Neuronal stem cell (in vitro differentiated cells): ENCODE measurements at regions not wholly inside any gene's neighbourhood (a gene's known extent, or its start where the extent isn't known, plus 50 kb on each side); places are given as distances from the start of the nearest gene placed in this dataset.
A peak's percentile ranks its signal among the peaks of the same experiment; 100 is the strongest.

ENCODE experiments used
- DNase-seq: peaks from one replicate; pipeline ENCODE4 v3.0.0-alpha.2; 2013; ENCODE audit warnings: low spot score
- H2AFZ ChIP-seq: one replicate; pipeline ENCODE4 v1.6.1; 2013; ENCODE audit warnings: mild to moderate bottlenecking, low read length, inconsistent platforms
- H2AK5ac ChIP-seq: 2 replicates; pipeline ENCODE4 v1.6.1; 2013; ENCODE audit warnings: low read depth, mild to moderate bottlenecking, inconsistent platforms, low read length, moderate library complexity, mixed read lengths
- H2BK120ac ChIP-seq: 2 replicates; pipeline ENCODE4 v1.6.1; 2013; ENCODE audit warnings: low read depth, mild to moderate bottlenecking, inconsistent platforms, low read length, moderate library complexity, mixed read lengths
- H2BK12ac ChIP-seq: one replicate; pipeline ENCODE4 v1.6.1; 2013; ENCODE audit warnings: low read length, inconsistent platforms
- H2BK15ac ChIP-seq: 2 replicates; pipeline ENCODE4 v1.6.1; 2013; ENCODE audit warnings: mild to moderate bottlenecking, low read length, inconsistent platforms, mixed read lengths
- H2BK5ac ChIP-seq: one replicate; pipeline ENCODE4 v1.6.1; 2013; ENCODE audit warnings: inconsistent platforms, mild to moderate bottlenecking, low read length, moderate library complexity
- H3K14ac ChIP-seq: one replicate; pipeline ENCODE4 v1.6.1; 2013; ENCODE audit warnings: low read length, inconsistent platforms
- H3K18ac ChIP-seq: 2 replicates; pipeline ENCODE4 v1.6.1; 2013; ENCODE audit warnings: low read length, inconsistent platforms
- H3K23ac ChIP-seq: 2 replicates; pipeline ENCODE4 v1.6.1; 2013; ENCODE audit warnings: low read depth, mild to moderate bottlenecking, mixed read lengths, low read length, inconsistent platforms; ENCODE audit not compliant: poor library complexity
- H3K27ac ChIP-seq: replicated peaks from 3 replicates; pipeline ENCODE4 v1.5.1; 2013; ENCODE audit warnings: low read length, inconsistent platforms
- H3K27me3 ChIP-seq, 3 experiments: 2 replicates each; pipeline ENCODE4 v1.6.1; 2013; ENCODE audit warnings: low read length in 3 of 3, mild to moderate bottlenecking in 2 of 3, inconsistent platforms in 1 of 3, low read depth in 1 of 3, mixed read lengths in 1 of 3, moderate library complexity in 1 of 3; ENCODE audit not compliant: control insufficient read depth in 3 of 3, insufficient read depth in 3 of 3
- H3K36me3 ChIP-seq, 2 donors: replicated peaks in 1 of 2; 2 replicates each; pipeline ENCODE4 v1.6.1; 2013; ENCODE audit warnings: low read length in 2 of 2; ENCODE audit not compliant: control insufficient read depth in 2 of 2, insufficient read depth in 2 of 2
- H3K4ac ChIP-seq: 2 replicates; pipeline ENCODE4 v1.6.1; 2013; ENCODE audit warnings: inconsistent platforms, mild to moderate bottlenecking, low read length, moderate library complexity
- H3K4me1 ChIP-seq, 2 donors: 1 replicate in 1 of 2; 2 replicates in 1 of 2; pipeline ENCODE4 v1.6.1; 2013; ENCODE audit warnings: low read length in 2 of 2, low read depth in 1 of 2; ENCODE audit not compliant: control insufficient read depth in 2 of 2, insufficient read depth in 1 of 2
- H3K4me2 ChIP-seq: one replicate; pipeline ENCODE4 v1.6.1; 2013; ENCODE audit warnings: mild to moderate bottlenecking, low read length, inconsistent platforms; ENCODE audit not compliant: insufficient read depth, poor library complexity, severe bottlenecking
- H3K4me3 ChIP-seq, 2 donors: 2 replicates each; pipeline ENCODE4 v1.5.1; 2013; ENCODE audit warnings: low read length in 2 of 2, mild to moderate bottlenecking in 2 of 2, inconsistent platforms in 1 of 2, moderate library complexity in 1 of 2
- H3K79me1 ChIP-seq: one replicate; pipeline ENCODE4 v1.6.1; 2013; ENCODE audit warnings: low read depth, mild to moderate bottlenecking, inconsistent platforms, low read length, moderate library complexity
- H3K9ac ChIP-seq: one replicate; pipeline ENCODE4 v1.6.1; 2013; ENCODE audit warnings: mild to moderate bottlenecking, low read depth, low read length, inconsistent platforms; ENCODE audit not compliant: poor library complexity
- H3K9me3 ChIP-seq, 2 donors: replicated peaks in 1 of 2; 2 replicates each; pipeline versions ENCODE3 to v1.6.1; 2013; ENCODE audit warnings: low read length in 2 of 2, mild to moderate bottlenecking in 2 of 2, inconsistent platforms in 1 of 2, low read depth in 1 of 2, mixed read lengths in 1 of 2, moderate library complexity in 1 of 2; ENCODE audit not compliant: control insufficient read depth in 2 of 2, insufficient read depth in 1 of 2
- H4K8ac ChIP-seq: one replicate; pipeline ENCODE4 v1.6.1; 2013; ENCODE audit warnings: low read depth, mild to moderate bottlenecking, inconsistent platforms, low read length, moderate library complexity
- H4K91ac ChIP-seq: one replicate; pipeline ENCODE4 v1.6.1; 2013; ENCODE audit warnings: low read length, low read depth, mild to moderate bottlenecking, inconsistent platforms; ENCODE audit not compliant: poor library complexity
- WGBS, 2 donors: extraction: QIAGEN DNeasy Blood & Tissue Kit; methylation state at CpG; one replicate each; pipeline ENCODE4 v1.1.7; 2013; ENCODE audit warnings: missing lambda C conversion rate in 2 of 2, mixed read lengths in 1 of 2; ENCODE audit not compliant: insufficient read length in 2 of 2, insufficient replicate concordance in 1 of 2; ENCODE audit errors: extremely low coverage in 2 of 2; 5-methylcytosine and 5-hydroxymethylcytosine counted together

DNA sequence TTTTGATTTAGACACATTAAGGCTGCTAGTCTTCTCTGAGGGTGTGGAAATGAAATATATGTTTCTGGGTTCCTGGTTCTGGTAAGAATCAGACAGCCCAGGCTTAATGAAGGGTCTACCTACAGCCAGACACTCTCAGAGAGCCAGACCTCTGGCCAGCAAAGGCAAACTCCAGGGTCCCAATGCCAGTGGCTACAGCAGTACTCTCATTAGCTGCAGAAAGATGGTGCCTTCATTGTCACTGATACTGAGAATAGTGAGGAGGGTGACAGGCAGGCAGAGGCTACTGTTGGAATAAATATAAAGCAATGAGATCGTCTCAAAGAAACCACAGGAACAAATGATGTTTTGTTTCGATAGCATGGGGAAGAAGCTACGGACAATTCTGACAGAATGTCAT lies 437.6 kb downstream of the GPM6A start:
- no peak overlapping the region for H3K23ac ChIP-seq
- H3K14ac ChIP-seq: no peak overlapping the region
- DNase-seq: no peak
- H2BK12ac ChIP-seq: no peak overlapping the region
- H3K79me1 ChIP-seq: no peaks in the 10 kb centered on the region
- whole genome bisulfite sequencing, 2 donors: no CpG with 5 or more reads among the region's 3 CpGs
- peak overlapping the region; percentile 74 for H3K18ac ChIP-seq
- H3K9me3 ChIP-seq: peaks cover 0 to 3% of the 10 kb centered on the region in 2 donors
- H3K4ac ChIP-seq: no peak overlapping the region
- no peak overlapping the region for H3K4me3 ChIP-seq
- no peak overlapping the region for H2BK5ac ChIP-seq
- H2AFZ ChIP-seq: peak overlapping the region; percentile 46
- H2AK5ac ChIP-seq: no peak overlapping the region
- no peak overlapping the region for H4K8ac ChIP-seq
- H3K4me1 ChIP-seq: peaks cover 0 to 5% of the 10 kb centered on the region in 2 donors
- H3K27me3 ChIP-seq: no peaks in the 10 kb centered on the region
- H4K91ac ChIP-seq: no peak overlapping the region
- H3K27ac ChIP-seq: no peak overlapping the region
- no peaks in the 10 kb centered on the region for H3K36me3 ChIP-seq
- H2BK15ac ChIP-seq: no peak overlapping the region
- H3K4me2 ChIP-seq: no peak overlapping the region
- no peak overlapping the region for H3K9ac ChIP-seq
- no peak overlapping the region for H2BK120ac ChIP-seq

DNA sequence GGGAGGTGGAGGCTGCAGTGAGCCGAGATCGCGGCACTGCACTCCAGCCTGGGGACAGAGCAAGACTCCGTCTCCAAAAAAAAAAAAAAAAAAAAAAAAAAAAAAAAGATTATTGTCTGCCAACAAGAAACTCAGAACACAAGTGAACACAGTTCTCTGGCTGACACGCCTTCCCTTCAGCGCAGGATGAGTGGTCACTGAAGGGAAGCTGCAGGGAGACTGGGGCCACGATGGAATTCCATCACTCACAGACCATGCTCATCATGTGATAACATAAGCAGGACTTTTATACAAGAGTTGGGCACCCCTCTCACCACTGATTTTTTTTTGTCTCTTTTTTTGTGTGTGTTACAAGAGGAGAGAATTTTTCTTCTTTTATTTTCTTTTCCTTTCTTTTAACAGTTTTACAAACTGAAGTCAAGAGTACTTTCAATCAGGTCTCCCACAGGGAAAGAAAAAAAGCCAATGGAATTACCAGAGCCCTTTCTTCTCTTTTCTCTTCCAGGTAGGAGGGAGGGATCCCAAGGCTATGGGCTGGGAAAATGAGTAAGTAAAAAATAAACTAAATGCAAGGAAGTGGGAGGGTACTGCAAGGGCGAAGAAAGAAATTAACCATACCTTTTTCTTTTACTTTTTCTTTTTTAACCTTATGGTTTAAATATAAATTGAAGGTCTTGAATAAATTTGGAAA lies 435.6 kb downstream of the GPM6A start:
- H4K91ac ChIP-seq: no peak overlapping the region
- no peak overlapping the region for H2BK5ac ChIP-seq
- H3K18ac ChIP-seq: no peak overlapping the region
- H3K9ac ChIP-seq: no peak overlapping the region
- H3K79me1 ChIP-seq: no peaks in the 10 kb centered on the region
- no peak overlapping the region for H2BK120ac ChIP-seq
- H2BK12ac ChIP-seq: no peak overlapping the region
- H2AK5ac ChIP-seq: no peak overlapping the region
- peaks cover 0 to 5% of the 10 kb centered on the region in 2 donors for H3K4me1 ChIP-seq
- H3K4me2 ChIP-seq: no peak overlapping the region
- H2BK15ac ChIP-seq: no peak overlapping the region
- no peak overlapping the region for H2AFZ ChIP-seq
- no peak overlapping the region for H3K27ac ChIP-seq
- H3K9me3 ChIP-seq: peaks cover 0 to 3% of the 10 kb centered on the region in 2 donors
- no peak overlapping the region for H3K4ac ChIP-seq
- no peak overlapping the region for H3K23ac ChIP-seq
- DNase-seq: peak; percentile 32
- WGBS, 2 donors: no CpG with 5 or more reads among the region's 8 CpGs
- H3K4me3 ChIP-seq: no peak overlapping the region
- H3K27me3 ChIP-seq: no peaks in the 10 kb centered on the region
- H3K14ac ChIP-seq: no peak overlapping the region
- no peak overlapping the region for H4K8ac ChIP-seq
- no peaks in the 10 kb centered on the region for H3K36me3 ChIP-seq

DNA sequence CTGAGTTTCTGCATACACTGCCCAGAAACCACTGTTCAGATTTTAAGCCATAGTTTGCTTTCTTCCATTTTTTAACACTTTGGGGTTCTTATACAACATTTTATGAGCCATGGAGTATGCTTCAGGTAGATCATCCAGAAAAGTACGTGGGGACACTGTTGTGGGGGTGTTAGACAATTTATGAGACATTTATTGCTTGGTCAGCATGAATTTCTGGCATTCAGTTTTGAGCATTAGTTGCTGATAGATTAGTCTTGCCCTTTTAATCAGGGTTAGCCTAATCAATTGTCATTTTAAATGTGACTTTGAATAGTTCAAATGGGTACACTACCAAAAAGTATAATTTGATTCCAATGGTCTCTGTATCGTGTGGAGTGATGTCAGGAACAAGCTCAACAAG lies 434.9 kb downstream of the GPM6A start:
- H4K91ac ChIP-seq: no peak overlapping the region
- H3K79me1 ChIP-seq: no peaks in the 10 kb centered on the region
- no peak overlapping the region for H2AK5ac ChIP-seq
- H3K27me3 ChIP-seq: no peaks in the 10 kb centered on the region
- no peak overlapping the region for H4K8ac ChIP-seq
- H3K23ac ChIP-seq: no peak overlapping the region
- no peak overlapping the region for H3K27ac ChIP-seq
- no CpG with 5 or more reads among the region's 2 CpGs for whole genome bisulfite sequencing, 2 donors
- no peak overlapping the region for H3K14ac ChIP-seq
- no peak overlapping the region for H3K9ac ChIP-seq
- H3K36me3 ChIP-seq: no peaks in the 10 kb centered on the region
- H3K4ac ChIP-seq: no peak overlapping the region
- no peak overlapping the region for H2BK12ac ChIP-seq
- H2AFZ ChIP-seq: no peak overlapping the region
- H3K4me2 ChIP-seq: no peak overlapping the region
- H3K4me3 ChIP-seq: no peak overlapping the region
- H3K9me3 ChIP-seq: peaks cover 0 to 3% of the 10 kb centered on the region in 2 donors
- H2BK5ac ChIP-seq: no peak overlapping the region
- no peak overlapping the region for H2BK120ac ChIP-seq
- no peak overlapping the region for H3K18ac ChIP-seq
- no peak overlapping the region for H2BK15ac ChIP-seq
- H3K4me1 ChIP-seq: peaks cover 0 to 5% of the 10 kb centered on the region in 2 donors
- DNase-seq: no peak

DNA sequence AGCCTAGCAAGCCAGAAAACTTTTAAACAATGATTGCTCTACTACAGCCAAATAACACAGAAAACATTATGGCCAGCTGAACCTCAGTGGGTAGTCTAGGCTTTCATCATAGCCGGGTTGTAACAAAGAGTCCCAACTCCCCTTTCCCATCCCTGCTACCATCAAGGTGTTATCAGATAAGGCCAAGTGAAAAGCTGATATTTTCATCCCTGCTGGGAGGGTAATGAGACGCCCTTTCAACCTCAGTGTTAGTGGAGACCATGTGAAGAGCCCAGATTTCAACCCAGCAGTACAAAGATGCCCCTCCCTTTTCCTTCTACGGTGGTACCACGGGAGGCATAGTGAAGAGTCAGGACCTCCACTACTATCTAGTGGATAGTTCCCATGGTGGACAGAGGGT lies 433.7 kb downstream of the GPM6A start:
- H2BK5ac ChIP-seq: no peak overlapping the region
- no peak overlapping the region for H2BK15ac ChIP-seq
- H3K27ac ChIP-seq: no peak overlapping the region
- no CpG with 5 or more reads among the region's 4 CpGs for WGBS, 2 donors
- H3K9me3 ChIP-seq: peaks cover 0 to 3% of the 10 kb centered on the region in 2 donors
- no peak overlapping the region for H4K91ac ChIP-seq
- no peaks in the 10 kb centered on the region for H3K27me3 ChIP-seq
- H3K4me3 ChIP-seq: no peak overlapping the region
- H2BK120ac ChIP-seq: no peak overlapping the region
- H3K4ac ChIP-seq: no peak overlapping the region
- peak overlapping the region; percentile 79 for H2AK5ac ChIP-seq
- peaks cover 0 to 5% of the 10 kb centered on the region in 2 donors for H3K4me1 ChIP-seq
- peak overlapping the region; percentile 85 for H3K23ac ChIP-seq
- H3K4me2 ChIP-seq: no peak overlapping the region
- no peak for DNase-seq
- H2BK12ac ChIP-seq: no peak overlapping the region
- no peaks in the 10 kb centered on the region for H3K36me3 ChIP-seq
- no peak overlapping the region for H3K18ac ChIP-seq
- no peaks in the 10 kb centered on the region for H3K79me1 ChIP-seq
- no peak overlapping the region for H3K9ac ChIP-seq
- H3K14ac ChIP-seq: no peak overlapping the region
- H4K8ac ChIP-seq: no peak overlapping the region
- no peak overlapping the region for H2AFZ ChIP-seq
